Heart left ventricle (tissue), 13 donors: ENCODE measurements at regions not wholly inside any gene's neighbourhood (a gene's known extent, or its start where the extent isn't known, plus 50 kb on each side); places are given as distances from the start of the nearest gene placed in this dataset.

Experiments used
- POLR2A ChIP-seq, 2 donors: fragments of 450-650 bp; IDR thresholded peaks; one replicate each; pipeline ENCODE4 v1.6.1; 2017; ENCODE audit warnings: antibody characterized with exemption in 2 of 2, mild to moderate bottlenecking in 2 of 2, moderate library complexity in 2 of 2
- TF ChIP-seq, protein P1 (sequence below), 12 donors: fragments of 200-600 bp; sonication (generic) in 4 of 12; IDR thresholded peaks; one replicate each; pipeline versions ENCODE4 v1.5.0 to v1.8.0; 2018 to 2022; ENCODE audit warnings: antibody characterized with exemption in 12 of 12, mild to moderate bottlenecking in 5 of 12
- donor health status: ischemic (EF 13 %, LVEDD 7.1; RV severe dilation, severe dysfunction).
- donor health status: DM: no; HTN: yes; CAD: no.
- donor health status: DM: no; HTN: no; CAD: no.
- donor health status: ischemic (EF 25% LVEDD 6.9; RV normal size, moderate dysfunction).
- donor health status: ischemic (EF 25% LVEDD 5.7; RV mildly dilated, moderate dysfunction).
- donor health status: ischemic (EF 35%, LVEDD 5.7; RV mildly dilated, moderate dysfunction).
- donor health status: nonischemic (EF 11% LVEDD 7.7; RV severe dilation, severe dysfunction).
- donor health status: DM: yes; HTN: yes; CAD: no.
- donor health status: PGD.
- donor health status: ischemic (EF 29% LVEDD 5.4; RV normal size, mild dysfunction).
- donor health status: nonischemic (EF 23%, LVEDD 6.1; RV moderate dilation, normal function).

DNA sequence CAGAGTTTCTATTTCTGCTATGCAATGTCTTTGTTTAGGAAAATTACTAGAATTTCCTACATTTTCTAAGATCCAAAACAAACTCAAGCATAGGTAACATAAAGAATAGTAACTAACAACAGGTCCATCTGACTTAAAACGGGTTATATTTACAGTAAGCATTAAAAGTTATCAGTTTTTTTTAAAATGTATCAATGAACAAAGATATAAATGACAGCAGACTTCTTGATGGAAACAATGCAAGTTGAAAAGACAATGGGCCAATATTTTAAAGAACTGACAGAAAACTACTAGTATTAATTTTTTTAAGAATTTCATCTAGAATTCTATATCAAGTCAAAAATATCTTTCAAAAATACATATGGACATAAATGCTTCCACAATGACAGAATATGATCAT, 367.1 kb upstream of the MGAT4C start:
- TF ChIP-seq, protein P1, sequence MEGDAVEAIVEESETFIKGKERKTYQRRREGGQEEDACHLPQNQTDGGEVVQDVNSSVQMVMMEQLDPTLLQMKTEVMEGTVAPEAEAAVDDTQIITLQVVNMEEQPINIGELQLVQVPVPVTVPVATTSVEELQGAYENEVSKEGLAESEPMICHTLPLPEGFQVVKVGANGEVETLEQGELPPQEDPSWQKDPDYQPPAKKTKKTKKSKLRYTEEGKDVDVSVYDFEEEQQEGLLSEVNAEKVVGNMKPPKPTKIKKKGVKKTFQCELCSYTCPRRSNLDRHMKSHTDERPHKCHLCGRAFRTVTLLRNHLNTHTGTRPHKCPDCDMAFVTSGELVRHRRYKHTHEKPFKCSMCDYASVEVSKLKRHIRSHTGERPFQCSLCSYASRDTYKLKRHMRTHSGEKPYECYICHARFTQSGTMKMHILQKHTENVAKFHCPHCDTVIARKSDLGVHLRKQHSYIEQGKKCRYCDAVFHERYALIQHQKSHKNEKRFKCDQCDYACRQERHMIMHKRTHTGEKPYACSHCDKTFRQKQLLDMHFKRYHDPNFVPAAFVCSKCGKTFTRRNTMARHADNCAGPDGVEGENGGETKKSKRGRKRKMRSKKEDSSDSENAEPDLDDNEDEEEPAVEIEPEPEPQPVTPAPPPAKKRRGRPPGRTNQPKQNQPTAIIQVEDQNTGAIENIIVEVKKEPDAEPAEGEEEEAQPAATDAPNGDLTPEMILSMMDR (IDR thresholded peaks at IDR 0.05): no peak
- TF ChIP-seq POLR2A (IDR thresholded peaks at IDR 0.05): no peak
